Transverse colon (tissue), 4 donors: ENCODE measurements at regions not wholly inside any gene's neighbourhood (a gene's known extent, or its start where the extent isn't known, plus 50 kb on each side); places are given as distances from the start of the nearest gene placed in this dataset.

Experiments used
- CTCF ChIP-seq, 5 experiments: fragments of 200-600 bp in 3 of 5; fragments of 450-650 bp in 2 of 5; sonication (generic) in 3 of 5; IDR thresholded peaks; 1 replicate in 2 of 5; 2 replicates in 3 of 5; pipeline ENCODE4 v1.5.1; 2016 to 2017; ENCODE audit warnings: antibody characterized with exemption in 5 of 5, inconsistent platforms in 3 of 5, mild to moderate bottlenecking in 2 of 5, moderate library complexity in 1 of 5
- EP300 ChIP-seq: sonication (generic); formaldehyde crosslinking; IDR thresholded peaks from one replicate; pipeline ENCODE4 v1.6.1; 2017; ENCODE audit warnings: antibody characterized with exemption, low read depth
- POLR2A ChIP-seq: fragments of 450-650 bp; IDR thresholded peaks from one replicate; pipeline ENCODE4 v1.6.1; 2016; ENCODE audit warnings: antibody characterized with exemption, mild to moderate bottlenecking, moderate library complexity
- POLR2AphosphoS5 ChIP-seq, 3 donors: sonication (generic); formaldehyde crosslinking; IDR thresholded peaks; one replicate each; pipeline ENCODE4 v1.6.1; 2016; ENCODE audit warnings: antibody characterized with exemption in 3 of 3

GRCh38 chr3:44029100-44029499, 212.6 kb upstream of the TOPAZ1 start:
- no peak for TF ChIP-seq CTCF (IDR thresholded peaks at IDR 0.05)
- no peak for TF ChIP-seq POLR2A
- TF ChIP-seq EP300: no peak
- TF ChIP-seq POLR2AphosphoS5 (IDR thresholded peaks at IDR 0.05): no peak
